CD4-positive, alpha-beta T cell treated with Interferon gamma for 1 hour (primary cell): ENCODE measurements at regions not wholly inside any gene's neighbourhood (a gene's known extent, or its start where the extent isn't known, plus 50 kb on each side); places are given as distances from the start of the nearest gene placed in this dataset.

Experiments
- DNase-seq: peaks from one replicate; pipeline ENCODE4 v3.0.0-alpha.2; 2020

- DNase-seq, result peak; percentile 11
Observed at GRCh38 chr7:140239653-140239935, 62.8 kb upstream of the KDM7A start.

GRCh38 chr7:140238778-140239652 is 62.2 kb upstream of the KDM7A start:
- no peak for DNase-seq

- DNase-seq, result no peak
Observed at GRCh38 chr7:140237390-140237789, 60.6 kb upstream of the KDM7A start.

DNA sequence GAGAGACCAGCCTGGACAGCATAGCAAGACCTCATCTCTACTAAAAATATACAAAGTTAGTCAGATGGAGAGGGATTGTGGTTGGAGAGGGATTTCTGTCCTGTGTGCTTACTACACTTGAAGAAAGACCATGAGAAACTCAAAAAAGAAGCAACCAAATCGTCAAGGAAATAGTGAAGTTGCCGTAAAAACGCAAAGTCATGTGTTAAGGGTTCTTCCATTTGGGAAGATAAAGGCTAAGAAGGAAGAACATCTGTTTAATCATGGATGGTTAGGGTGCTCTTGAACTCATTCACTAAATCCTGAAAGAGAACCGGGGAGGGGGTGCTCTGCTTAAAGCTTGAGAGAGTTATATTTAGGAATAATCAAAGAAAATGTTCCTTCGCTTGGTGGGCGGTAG is 59.8 kb upstream of the KDM7A start:
- no peak for DNase-seq

DNA sequence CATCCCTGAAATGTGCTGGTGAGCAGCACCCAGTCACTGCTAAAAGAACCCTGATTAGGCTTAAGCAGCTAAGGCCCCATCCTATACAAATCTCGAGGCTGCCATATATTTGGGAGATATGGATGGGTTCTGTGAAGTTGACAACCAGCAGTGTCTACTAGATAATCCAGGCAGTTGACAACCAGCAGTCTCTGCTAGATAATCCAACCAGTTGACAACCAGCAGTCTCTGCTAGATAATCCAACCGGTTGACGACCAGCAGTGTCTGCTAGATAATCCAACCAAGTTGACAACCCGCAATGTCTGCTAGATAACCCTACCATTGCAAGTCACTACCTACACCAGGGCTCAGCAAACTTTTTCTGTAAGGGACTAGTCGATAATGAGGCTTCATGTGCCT is 58.3 kb upstream of the KDM7A start:
- no peak for DNase-seq

DNA sequence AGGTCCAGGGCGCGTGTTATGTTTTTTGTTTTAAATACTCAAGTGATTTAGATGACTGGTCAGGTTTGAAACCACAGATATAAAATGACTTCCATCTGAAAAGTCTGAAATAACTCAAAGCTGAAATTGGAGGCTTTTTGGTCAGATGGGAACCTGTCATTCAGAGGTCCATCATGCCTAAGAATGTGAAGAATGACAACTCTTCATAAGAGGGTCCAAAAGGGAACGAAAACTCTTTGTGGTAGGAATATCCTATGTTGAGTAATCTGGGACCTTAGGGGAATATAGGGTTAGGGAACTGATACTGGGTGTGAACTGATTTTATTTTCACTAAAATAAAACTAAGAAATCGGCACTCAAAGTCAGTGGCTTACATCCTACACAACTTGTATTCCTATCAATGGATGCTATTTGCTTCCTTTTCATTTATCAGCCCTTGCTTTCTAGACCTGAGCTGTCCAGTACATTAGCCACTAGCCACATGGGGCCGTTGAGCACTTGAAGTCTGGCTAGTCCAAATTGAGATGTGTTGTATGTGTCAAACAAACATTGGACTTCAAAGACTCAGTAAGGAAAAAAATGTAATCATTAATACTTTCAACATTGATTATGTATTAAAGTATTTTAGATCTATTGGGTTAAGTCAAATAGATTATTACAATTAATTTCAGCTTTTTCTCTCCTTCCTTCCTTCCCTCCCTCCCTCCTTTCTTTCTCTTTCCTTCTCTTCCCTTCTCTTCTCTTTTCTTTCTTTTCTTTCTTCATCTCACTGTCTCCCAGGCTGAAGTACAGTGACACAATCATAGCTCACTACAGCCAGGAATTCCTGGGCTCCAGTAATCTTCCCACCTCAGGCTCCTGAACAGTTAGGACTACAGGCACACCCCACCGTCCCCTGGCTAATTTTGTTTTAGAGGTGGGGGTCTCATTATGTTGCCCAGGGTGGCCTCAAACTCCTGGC is 56.5 kb upstream of the KDM7A start:
- DNase-seq, result no peak

DNA sequence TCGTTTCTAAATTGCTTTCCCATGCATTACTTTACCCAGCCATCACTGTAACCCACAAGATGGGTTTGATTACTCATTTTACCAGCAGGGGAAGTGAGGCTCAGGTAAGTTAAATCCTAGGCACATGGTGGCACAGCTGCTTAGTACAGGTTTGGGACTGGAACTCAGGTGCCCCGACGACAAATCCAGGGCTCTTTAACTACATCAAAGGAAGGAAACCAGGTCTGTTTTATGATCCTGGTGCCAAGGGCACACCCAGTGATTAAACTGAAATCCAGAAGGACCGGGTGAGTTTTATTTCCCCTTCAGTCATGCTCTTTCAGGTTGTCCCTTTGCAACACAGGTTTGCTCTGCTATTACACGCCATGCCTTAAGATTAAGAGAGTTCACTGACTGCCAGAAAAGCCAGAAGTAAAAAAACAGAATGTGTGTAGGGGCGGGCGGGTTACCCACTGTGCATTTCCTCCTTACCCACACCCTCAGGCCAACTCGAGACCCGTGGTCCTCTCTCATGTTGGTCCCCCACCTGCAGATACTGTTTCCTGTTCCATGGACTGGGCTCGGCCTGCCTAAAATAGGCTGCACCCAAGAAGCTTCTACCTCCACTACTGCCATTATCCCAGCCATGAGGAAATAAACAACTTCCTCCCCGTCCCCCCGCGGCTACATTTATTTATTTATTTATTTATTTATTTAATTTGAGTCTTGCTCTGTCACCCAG is 55.1 kb upstream of the KDM7A start:
- peak; percentile 14 for DNase-seq

GRCh38 chr7:140230861-140231770 is 54.3 kb upstream of the KDM7A start:
- peak; percentile 48 for DNase-seq

- DNase-seq, result peak; percentile 75
Observed at GRCh38 chr7:140230516-140230860, 53.7 kb upstream of the KDM7A start.

DNA sequence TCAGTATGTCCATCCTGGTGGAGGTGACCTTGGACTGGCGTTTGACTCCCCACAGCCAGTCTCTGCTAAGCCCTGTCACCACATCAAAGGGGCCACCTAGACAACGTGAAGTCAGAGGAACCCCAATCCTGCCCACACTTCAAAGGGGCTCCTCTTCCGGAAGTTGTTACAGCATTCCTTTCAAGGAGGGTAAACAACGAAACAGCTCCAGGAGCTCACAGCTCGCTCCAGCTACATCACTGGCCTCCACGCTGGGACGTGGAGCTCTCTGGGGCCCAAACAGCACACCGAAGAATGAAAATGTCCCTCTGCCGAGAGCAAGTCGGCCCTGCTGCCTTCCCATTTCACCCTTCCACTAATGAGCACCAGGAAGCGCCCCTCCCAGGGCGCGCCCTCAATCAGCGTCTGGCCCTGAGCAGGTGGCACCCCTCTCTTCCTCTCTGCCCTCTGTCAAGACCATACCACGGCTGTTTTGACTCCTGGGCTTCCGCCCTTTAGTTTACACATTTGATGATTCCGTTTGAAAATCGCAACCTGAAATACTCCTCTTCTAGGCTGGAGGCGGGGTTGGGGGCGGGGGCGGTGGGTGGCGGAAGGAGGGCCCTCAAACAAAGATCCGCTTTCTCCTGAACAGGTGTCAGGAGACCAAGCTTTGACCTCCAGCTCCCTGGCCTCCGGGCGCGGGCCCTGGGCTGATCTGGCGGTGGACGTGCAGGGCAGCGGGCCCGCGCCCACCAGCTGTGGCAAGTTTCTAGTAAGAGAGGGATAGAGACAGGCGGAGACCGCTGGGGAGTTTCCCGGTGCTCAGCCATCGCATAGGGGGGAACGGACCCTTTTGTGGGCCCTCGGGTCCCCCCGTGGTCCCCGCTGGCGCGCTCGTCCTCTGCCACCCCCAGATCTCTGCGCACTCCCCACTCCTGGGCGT is 53.1 kb upstream of the KDM7A start:
- DNase-seq, result peak; percentile 85

DNA sequence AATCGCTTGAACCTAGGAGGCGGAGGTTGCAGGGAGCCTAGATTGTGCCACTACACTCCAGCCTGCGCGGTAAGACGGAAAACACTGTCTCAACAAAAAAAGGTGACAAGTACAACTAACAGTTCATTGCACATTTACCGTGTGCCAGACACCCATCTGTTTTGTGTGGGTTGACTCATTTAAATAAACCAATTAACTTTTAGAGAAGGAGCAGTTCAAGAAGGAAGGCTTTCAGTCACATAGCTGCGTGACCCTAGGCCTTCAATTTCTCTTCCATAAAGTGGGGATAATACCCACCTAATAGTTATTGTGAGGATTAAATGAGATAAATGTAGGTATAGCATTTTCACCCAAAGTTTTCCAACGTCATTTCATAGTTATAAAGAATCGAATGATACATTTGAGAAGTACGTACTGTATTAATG is 52.3 kb upstream of the KDM7A start:
- peak; percentile 5 for DNase-seq
